Neural progenitor cell (in vitro differentiated cells): ENCODE measurements at regions not wholly inside any gene's neighbourhood (a gene's known extent, or its start where the extent isn't known, plus 50 kb on each side); places are given as distances from the start of the nearest gene placed in this dataset.

Experiments used
- DNase-seq: peaks from one replicate; pipeline ENCODE4 v3.0.0-alpha.2; 2016; ENCODE audit warnings: low spot score
- H2AFZ ChIP-seq: fragments of 200-600 bp; sonication (generic); replicated peaks from 2 replicates; pipeline ENCODE4 v1.6.1; 2016; ENCODE audit warnings: antibody characterized with exemption
- H3F3A ChIP-seq: fragments of 200-600 bp; sonication (generic); 2 replicates; pipeline ENCODE4 v1.6.1; 2016; ENCODE audit warnings: antibody characterized with exemption, low read depth
- H3K27ac ChIP-seq: fragments of 200-600 bp; sonication (generic); 2 replicates; pipeline ENCODE4 v1.5.1; 2016; ENCODE audit warnings: mild to moderate bottlenecking
- H3K27me3 ChIP-seq: fragments of 200-600 bp; sonication (generic); 2 replicates; pipeline ENCODE4 v1.6.1; 2016; ENCODE audit warnings: mild to moderate bottlenecking, moderate library complexity
- H3K36me3 ChIP-seq: fragments of 200-600 bp; sonication (generic); 2 replicates; pipeline ENCODE4 v1.5.1; 2016
- H3K4me1 ChIP-seq: fragments of 200-600 bp; sonication (generic); 2 replicates; pipeline ENCODE4 v1.6.1; 2016; ENCODE audit warnings: mixed run types
- H3K4me2 ChIP-seq: fragments of 200-600 bp; sonication (generic); 2 replicates; pipeline ENCODE4 v1.6.1; 2016
- H3K4me3 ChIP-seq: fragments of 200-600 bp; sonication (generic); 2 replicates; pipeline ENCODE4 v1.5.1; 2016
- H3K79me2 ChIP-seq: fragments of 200-600 bp; sonication (generic); 2 replicates; pipeline ENCODE4 v1.6.1; 2016; ENCODE audit warnings: low read depth
- H3K9ac ChIP-seq: fragments of 200-600 bp; sonication (generic); 2 replicates; pipeline ENCODE4 v1.6.1; 2016
- H3K9me3 ChIP-seq: fragments of 200-600 bp; sonication (generic); 2 replicates; pipeline ENCODE4 v1.5.1; 2016; ENCODE audit warnings: low read depth
- H4K20me1 ChIP-seq: fragments of 200-600 bp; sonication (generic); 2 replicates; pipeline ENCODE4 v1.6.1; 2016; ENCODE audit warnings: low read depth
- H3K27ac Mint-ChIP-seq: 3 replicates; pipeline ENCODE4 v1.8.0; 2021; ENCODE audit warnings: mixed read lengths
- H3K27me3 Mint-ChIP-seq: 2 replicates; pipeline ENCODE4 v1.8.0; 2022; ENCODE audit warnings: low read depth, mild to moderate bottlenecking, inconsistent platforms, moderate library complexity, mixed read lengths; ENCODE audit not compliant: insufficient read depth
- H3K36me3 Mint-ChIP-seq: 3 replicates; pipeline ENCODE4 v1.8.0; 2021; ENCODE audit warnings: mixed read lengths
- H3K4me1 Mint-ChIP-seq: 3 replicates; pipeline ENCODE4 v1.8.0; 2021; ENCODE audit warnings: mixed read lengths
- H3K4me3 Mint-ChIP-seq: 3 replicates; pipeline ENCODE4 v1.8.0; 2021; ENCODE audit warnings: mild to moderate bottlenecking, moderate library complexity, mixed read lengths
- H3K9me3 Mint-ChIP-seq: 3 replicates; pipeline ENCODE4 v1.8.0; 2020; ENCODE audit warnings: mixed read lengths
- CTCF ChIP-seq: fragments of 200-600 bp; sonication (generic); IDR thresholded peaks from 2 replicates; pipeline ENCODE4 v1.5.1; 2017; ENCODE audit warnings: antibody characterized with exemption, mild to moderate bottlenecking
- EZH2 ChIP-seq: fragments of 200-600 bp; sonication (generic); IDR thresholded peaks from 2 replicates; pipeline ENCODE4 v1.6.1; 2017; ENCODE audit warnings: antibody characterized with exemption, mild to moderate bottlenecking, moderate library complexity
- EZH2phosphoT487 ChIP-seq: fragments of 200-600 bp; sonication (generic); IDR thresholded peaks from 2 replicates; pipeline ENCODE4 v1.6.1; 2017; ENCODE audit warnings: antibody characterized with exemption

- peaks cover 12% of the 10 kb centered on the region for H3K4me1 Mint-ChIP-seq
- H3F3A ChIP-seq = peaks cover under 1% of the 10 kb centered on the region
- no peak overlapping the region for H3K4me3 ChIP-seq
- H3K27ac Mint-ChIP-seq = no peak overlapping the region
- no peaks in the 10 kb centered on the region for H3K36me3 ChIP-seq
- no peak overlapping the region for H3K27ac ChIP-seq
- H3K79me2 ChIP-seq = no peaks in the 10 kb centered on the region
- TF ChIP-seq EZH2phosphoT487 (no peak), CTCF (no peak)
- H3K4me1 ChIP-seq = peaks cover 15% of the 10 kb centered on the region
- peaks cover 2% of the 10 kb centered on the region for H3K9me3 Mint-ChIP-seq
- H3K9me3 ChIP-seq = no peaks in the 10 kb centered on the region
- no peak overlapping the region for H3K9ac ChIP-seq
- no peaks in the 10 kb centered on the region for H3K27me3 ChIP-seq
- DNase-seq = no peak
- H3K27me3 Mint-ChIP-seq = peaks cover 13% of the 10 kb centered on the region
- H3K4me3 Mint-ChIP-seq = no peak overlapping the region
- no peaks in the 10 kb centered on the region for H4K20me1 ChIP-seq
- H3K36me3 Mint-ChIP-seq = no peaks in the 10 kb centered on the region
- H3K4me2 ChIP-seq = no peak overlapping the region
- no peak overlapping the region for H2AFZ ChIP-seq
These were observed 313.3 kb downstream of the FOXL1 start for GRCh38 chr16:86891631-86892030.

GRCh38 chr16:86892509-86892908 is 314.2 kb downstream of the FOXL1 start:
- Histone ChIP-seq H3K9me3 (no peaks in the 10 kb centered on the region), H4K20me1 (no peaks in the 10 kb centered on the region), H3K4me2 (no peak overlapping the region), H3K27ac (no peak overlapping the region), H3K79me2 (no peaks in the 10 kb centered on the region), H3K4me1 (peaks cover 24% of the 10 kb centered on the region), H2AFZ (no peak overlapping the region), H3F3A (peaks cover 8% of the 10 kb centered on the region), H3K36me3 (no peaks in the 10 kb centered on the region), H3K4me3 (no peak overlapping the region), H3K9ac (no peak overlapping the region), H3K27me3 (no peaks in the 10 kb centered on the region)
- Mint-ChIP-seq H3K27ac (no peak overlapping the region), H3K4me3 (no peak overlapping the region), H3K4me1 (peaks cover 20% of the 10 kb centered on the region), H3K9me3 (peaks cover 2% of the 10 kb centered on the region), H3K36me3 (no peaks in the 10 kb centered on the region), H3K27me3 (peaks cover 16% of the 10 kb centered on the region)
- no peak for DNase-seq
- TF ChIP-seq EZH2phosphoT487 = no peak
- no peak for TF ChIP-seq CTCF
- no peak for TF ChIP-seq EZH2

GRCh38 chr16:86893506-86893905 is 315.2 kb downstream of the FOXL1 start:
- no peak overlapping the region for H3K27ac ChIP-seq
- TF ChIP-seq CTCF (no peak), EZH2phosphoT487 (no peak), EZH2 (no peak)
- Mint-ChIP-seq H3K9me3 (peaks cover 2% of the 10 kb centered on the region), H3K27ac (no peak overlapping the region), H3K4me3 (no peak overlapping the region), H3K36me3 (no peaks in the 10 kb centered on the region), H3K4me1 (peaks cover 24% of the 10 kb centered on the region), H3K27me3 (peaks cover 17% of the 10 kb centered on the region)
- DNase-seq = no peak
- H3K36me3 ChIP-seq = no peaks in the 10 kb centered on the region
- no peak overlapping the region for H3K4me2 ChIP-seq
- peaks cover 11% of the 10 kb centered on the region for H3F3A ChIP-seq
- no peak overlapping the region for H2AFZ ChIP-seq
- no peak overlapping the region for H3K9ac ChIP-seq
- peaks cover 32% of the 10 kb centered on the region for H3K4me1 ChIP-seq
- no peaks in the 10 kb centered on the region for H4K20me1 ChIP-seq
- no peaks in the 10 kb centered on the region for H3K9me3 ChIP-seq
- H3K79me2 ChIP-seq = no peaks in the 10 kb centered on the region
- H3K27me3 ChIP-seq = no peaks in the 10 kb centered on the region
- no peak overlapping the region for H3K4me3 ChIP-seq
